ENCODE measurements at regions not wholly inside any gene's neighbourhood (a gene's known extent, or its start where the extent isn't known, plus 50 kb on each side); places are given as distances from the start of the nearest gene placed in this dataset.

- intact Hi-C loops (cut with DNase I; ENCODE audit: low total_unique reads) = no loop called here
- H3K4me3 ChIP-seq = no peak overlapping the region
- DNase-seq = no peak
- WGBS, 2 donors (ENCODE audit: low coverage in 1 of 2) = 46 to 65% methylated on average over 4 of the region's 4 CpGs
- no peaks in the 10 kb centered on the region for H3K9me3 ChIP-seq
- H3K4me1 ChIP-seq = no peaks in the 10 kb centered on the region
- TF ChIP-seq POLR2A (IDR thresholded peaks at IDR 0.05) (no peak), EP300 (IDR thresholded peaks at IDR 0.05; ENCODE audit: low read depth) (no peak), CTCF (IDR thresholded peaks at IDR 0.05) (no peak), POLR2AphosphoS5 (IDR thresholded peaks at IDR 0.05) (no peak)
- no peak overlapping the region for H3K27ac ChIP-seq
- in situ Hi-C loops (cut with MboI; ENCODE audit: low pct_ligation_motif_present in 1 of 4, low pct_unique_long_range_greater_than_20kb in 1 of 4, low sequenced_read_pairs in 3 of 4) = no loop called here
- no peaks in the 10 kb centered on the region for H3K36me3 ChIP-seq
- no peaks in the 10 kb centered on the region for H3K27me3 ChIP-seq
These were observed 223.2 kb downstream of the MTHFS start for GRCh38 chr15:79673416-79674123.

DNA sequence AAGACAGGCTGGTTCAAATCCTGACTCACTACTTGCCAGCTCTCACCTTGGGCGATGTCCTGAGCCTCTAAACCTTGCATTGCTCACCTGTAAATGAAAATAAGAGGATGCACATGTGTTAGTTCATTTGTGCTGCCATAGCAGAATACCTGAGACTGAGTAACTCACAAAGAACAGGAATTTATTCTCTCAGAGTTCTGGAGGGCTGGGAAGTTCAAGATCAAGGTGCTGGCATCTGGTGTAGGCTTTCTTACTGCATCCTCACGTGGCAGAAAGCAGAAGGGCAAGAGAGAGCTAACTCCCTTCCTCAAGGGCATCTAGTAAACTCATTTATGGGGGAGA lies 222.7 kb downstream of the MTHFS start:
- TF ChIP-seq CTCF (IDR thresholded peaks at IDR 0.05) = no peak
- no peak for TF ChIP-seq POLR2AphosphoS5 (IDR thresholded peaks at IDR 0.05)
- TF ChIP-seq POLR2A (IDR thresholded peaks at IDR 0.05) = no peak
- no peaks in the 10 kb centered on the region for H3K27me3 ChIP-seq
- in situ Hi-C loops (cut with MboI; ENCODE audit: low pct_ligation_motif_present in 1 of 4, low pct_unique_long_range_greater_than_20kb in 1 of 4, low sequenced_read_pairs in 3 of 4) (no loop called here), intact Hi-C loops (cut with DNase I; ENCODE audit: low total_unique reads) (no loop called here)
- no peaks in the 10 kb centered on the region for H3K36me3 ChIP-seq
- H3K9me3 ChIP-seq = no peaks in the 10 kb centered on the region
- DNase-seq = no peak
- no peak overlapping the region for H3K4me3 ChIP-seq
- no peak overlapping the region for H3K27ac ChIP-seq
- 69% methylated on average over 2 of the region's 2 CpGs; no CpG with 5 or more reads in 1 of the 2 donors for WGBS, 2 donors (ENCODE audit: low coverage in 1 of 2)
- no peaks in the 10 kb centered on the region for H3K4me1 ChIP-seq

DNA sequence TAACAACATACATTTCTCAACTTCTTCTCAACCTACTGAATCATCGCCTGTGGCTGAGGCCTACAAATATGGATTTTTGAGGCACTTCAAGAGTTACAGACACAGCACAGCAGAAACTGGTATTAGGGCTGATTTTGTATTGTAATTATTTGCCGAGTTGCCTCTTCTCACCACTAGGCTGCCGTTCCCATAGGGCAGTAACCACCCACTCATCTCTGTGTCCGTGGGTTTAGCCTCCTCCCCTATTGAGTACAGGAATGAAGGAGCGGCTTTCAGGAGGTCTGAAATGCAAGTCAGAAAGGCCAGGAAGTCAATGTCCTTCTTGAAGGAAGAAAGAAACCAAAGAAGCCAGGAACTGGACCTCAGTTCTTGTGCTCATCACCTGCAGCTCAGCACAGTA lies 220.8 kb downstream of the MTHFS start:
- Histone ChIP-seq H3K27ac (no peak overlapping the region), H3K27me3 (no peaks in the 10 kb centered on the region), H3K4me3 (no peak overlapping the region), H3K4me1 (no peaks in the 10 kb centered on the region), H3K36me3 (no peaks in the 10 kb centered on the region), H3K9me3 (no peaks in the 10 kb centered on the region)
- 75% methylated on average over 5 of the region's 5 CpGs; no CpG with 5 or more reads in 1 of the 2 donors for WGBS, 2 donors (ENCODE audit: low coverage in 1 of 2)
- TF ChIP-seq EP300 (IDR thresholded peaks at IDR 0.05; ENCODE audit: low read depth) (no peak), CTCF (IDR thresholded peaks at IDR 0.05) (no peak), POLR2AphosphoS5 (IDR thresholded peaks at IDR 0.05) (no peak), POLR2A (IDR thresholded peaks at IDR 0.05) (no peak)
- no peak for DNase-seq
- intact Hi-C loops (cut with DNase I; ENCODE audit: low total_unique reads) = no loop called here
- in situ Hi-C loops (cut with MboI; ENCODE audit: low pct_ligation_motif_present in 1 of 4, low pct_unique_long_range_greater_than_20kb in 1 of 4, low sequenced_read_pairs in 3 of 4) = no loop called here

GRCh38 chr15:79676621-79677020 lies 220.2 kb downstream of the MTHFS start:
- TF ChIP-seq CTCF (IDR thresholded peaks at IDR 0.05) = no peak
- TF ChIP-seq EP300 (IDR thresholded peaks at IDR 0.05; ENCODE audit: low read depth) = no peak
- no peak for TF ChIP-seq POLR2AphosphoS5 (IDR thresholded peaks at IDR 0.05)
- TF ChIP-seq POLR2A (IDR thresholded peaks at IDR 0.05) = no peak
- WGBS, 2 donors (ENCODE audit: low coverage in 1 of 2) = 70 to 93% methylated on average over 2 of the region's 2 CpGs
- no peak overlapping the region for H3K4me3 ChIP-seq
- no peaks in the 10 kb centered on the region for H3K36me3 ChIP-seq
- in situ Hi-C loops (cut with MboI; ENCODE audit: low pct_ligation_motif_present in 1 of 4, low pct_unique_long_range_greater_than_20kb in 1 of 4, low sequenced_read_pairs in 3 of 4) (no loop called here), intact Hi-C loops (cut with DNase I; ENCODE audit: low total_unique reads) (no loop called here)
- no peak overlapping the region for H3K27ac ChIP-seq
- H3K4me1 ChIP-seq = no peaks in the 10 kb centered on the region
- no peak for DNase-seq
- no peaks in the 10 kb centered on the region for H3K27me3 ChIP-seq
- no peaks in the 10 kb centered on the region for H3K9me3 ChIP-seq
